Dedifferentiated amniotic fluid mesenchymal stem cell (primary cell): ENCODE measurements at regions not wholly inside any gene's neighbourhood (a gene's known extent, or its start where the extent isn't known, plus 50 kb on each side); places are given as distances from the start of the nearest gene placed in this dataset.

Experiments
- DNase-seq: peaks from one replicate; pipeline ENCODE4 v3.0.0-alpha.2; 2016; ENCODE audit errors: extremely low spot score

GRCh38 chr2:238786792-238787490, 60.9 kb upstream of the TWIST2 start:
- no peak for DNase-seq

DNA sequence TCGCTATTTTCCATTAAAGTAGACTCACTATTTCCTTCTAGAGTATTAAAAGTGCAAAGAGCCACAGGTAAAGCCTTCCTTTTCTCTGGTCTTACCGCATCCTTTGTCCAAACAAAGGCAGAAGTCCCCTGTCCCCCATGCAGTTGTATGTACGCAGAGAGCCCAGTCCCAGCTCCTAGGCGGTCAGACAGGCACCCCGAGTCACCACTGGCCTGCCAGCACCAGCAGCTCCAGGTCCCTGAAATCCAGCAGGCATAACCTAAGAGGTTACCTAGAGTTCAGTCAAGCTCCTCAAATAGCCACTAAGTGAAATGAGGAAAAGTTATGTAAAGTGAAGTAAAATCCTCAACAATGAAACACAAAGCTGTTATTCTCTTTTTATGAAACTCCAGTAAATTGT, 60.4 kb upstream of the TWIST2 start:
- DNase-seq, result no peak

GRCh38 chr2:238789317-238789806, 58.5 kb upstream of the TWIST2 start:
- DNase-seq, result no peak

DNA sequence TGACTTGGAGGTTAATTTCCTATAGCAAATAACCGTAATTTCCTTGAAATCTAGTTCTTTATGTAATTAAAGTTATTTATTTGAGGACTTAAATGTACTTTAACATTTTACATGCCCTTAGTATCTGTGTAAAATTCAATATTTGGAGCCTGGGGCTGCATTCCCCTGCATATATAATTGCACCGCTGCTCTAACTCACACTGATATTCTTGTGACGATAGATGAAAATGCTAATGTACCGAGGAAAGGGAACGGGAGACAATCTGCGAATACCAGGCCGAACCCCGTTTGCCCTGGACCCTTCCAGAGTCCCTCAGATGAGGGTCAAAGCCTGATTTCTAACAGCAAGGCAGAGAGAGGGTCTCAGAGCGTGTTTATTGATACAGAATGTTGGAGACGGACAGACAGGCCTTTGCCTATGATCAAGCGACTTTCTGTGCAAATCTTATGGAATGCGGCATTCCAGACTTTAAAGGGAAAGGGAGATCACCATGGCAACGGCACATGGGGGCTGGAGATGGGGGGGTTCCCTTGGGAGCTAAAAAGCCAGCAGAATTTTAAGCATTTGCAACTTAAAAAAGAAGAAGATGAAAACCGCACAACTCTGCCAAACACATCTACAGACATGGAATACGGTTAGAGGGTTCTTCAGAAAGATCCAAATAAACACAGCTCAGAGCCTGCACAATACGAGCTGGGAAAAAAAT, 57.6 kb upstream of the TWIST2 start:
- DNase-seq, result no peak

- no peak for DNase-seq
Measured at GRCh38 chr2:238790833-238791230, 57.1 kb upstream of the TWIST2 start.

- no peak for DNase-seq
Measured at GRCh38 chr2:238791354-238791753, 56.5 kb upstream of the TWIST2 start.

GRCh38 chr2:238793306-238793705, 54.6 kb upstream of the TWIST2 start:
- no peak for DNase-seq

- DNase-seq, result no peak
Measured at GRCh38 chr2:238793801-238794449, 54.0 kb upstream of the TWIST2 start.

DNA sequence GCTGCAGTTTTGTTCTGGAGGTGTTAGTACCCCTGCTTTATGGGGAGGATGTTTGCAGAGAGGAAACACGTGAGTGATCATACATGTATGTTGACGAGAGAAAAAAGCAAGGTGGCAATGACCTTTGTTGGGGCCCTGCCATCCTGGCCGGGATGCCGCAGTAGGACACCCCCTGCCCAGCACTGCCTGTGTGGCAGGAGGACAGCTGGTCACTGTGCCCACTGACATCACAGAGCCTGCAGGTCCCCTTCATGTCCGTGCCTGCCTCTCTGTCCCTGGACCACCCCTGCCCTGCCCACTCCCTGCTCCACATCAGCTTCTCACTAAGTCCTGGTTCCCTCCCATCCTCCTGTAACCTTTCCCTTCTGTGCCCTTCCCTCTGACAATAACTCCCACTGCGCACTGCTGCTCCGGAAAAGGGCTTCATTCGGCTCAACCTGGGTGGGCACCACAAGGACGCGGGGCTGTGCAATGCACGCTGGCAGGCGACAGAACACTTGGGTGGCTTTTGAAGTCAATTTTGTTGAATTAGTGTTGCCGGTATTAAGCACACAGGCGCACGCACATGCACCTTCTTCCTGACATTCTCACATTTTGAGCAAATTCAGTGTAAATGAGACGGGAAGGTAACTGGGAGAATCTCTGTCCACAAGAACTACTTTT, 51.5 kb upstream of the TWIST2 start:
- no peak for DNase-seq

- DNase-seq, result no peak
Measured at GRCh38 chr2:238797537-238797936, 50.3 kb upstream of the TWIST2 start.
